ENCODE measurements at regions not wholly inside any gene's neighbourhood (a gene's known extent, or its start where the extent isn't known, plus 50 kb on each side); places are given as distances from the start of the nearest gene placed in this dataset.

GRCh38 chr5:74083096-74083791 lies 457.2 kb downstream of the ARHGEF28 start:
- POLR2A ChIA-PET: no interaction called here
- BruUV-seq (replicated peaks): no TSS peak
- SMC1A ChIA-PET (ENCODE audit: uncharacterized antibody, unreplicated experiment): interaction anchor here (1.7 kb wide), 1 partner anchor 10 kb away, joined by 5 read pairs; no protein-coding TSS in a partner anchor
- Histone ChIP-seq H3K4me2 (ENCODE audit: control insufficient read depth, insufficient read depth) (no peak overlapping the region), H4K20me1 (ENCODE audit: control insufficient read depth, insufficient read depth) (no peaks in the 10 kb centered on the region), H3K27me3 (replicated peaks in 1 of 2; ENCODE audit: control insufficient read depth in 2 of 2, insufficient read depth in 2 of 2, low read length in 1 of 2) (no peaks in the 10 kb centered on the region), H2AFZ (ENCODE audit: control insufficient read depth, low read depth, low read length) (no peak overlapping the region), H3K9ac (ENCODE audit: control insufficient read depth, insufficient read depth, low read length) (no peak overlapping the region), H3K27ac (ENCODE audit: control insufficient read depth, insufficient read depth) (no peak overlapping the region), H3K79me2 (ENCODE audit: control insufficient read depth, insufficient read depth, low read length) (no peaks in the 10 kb centered on the region), H3K4me1 (ENCODE audit: control insufficient read depth, insufficient read depth, low read length) (no peaks in the 10 kb centered on the region), H3K4me3 (no peak overlapping the region), H3K9me3 (replicated peaks; ENCODE audit: control insufficient read depth, insufficient read depth, low read length) (no peaks in the 10 kb centered on the region), H3K36me3 (ENCODE audit: control insufficient read depth in 2 of 2, insufficient read depth in 2 of 2, low read length in 1 of 2) (no peaks in the 10 kb centered on the region)
- CTCF ChIA-PET: no interaction called here
- DNase-seq (ENCODE audit: low read depth, low spot score) (no peak), FAIRE-seq (no peak), ATAC-seq (no peak)
- TF ChIP-seq SMAD1 (IDR thresholded peaks at IDR 0.05; ENCODE audit: low read depth, partially characterized antibody) (no peak), STAT3 (IDR thresholded peaks at IDR 0.05; ENCODE audit: low read depth, low read length) (no peak), RAD51 (IDR thresholded peaks at IDR 0.05) (no peak), SIN3A (IDR thresholded peaks at IDR 0.05; ENCODE audit: low read depth, low read length) (no peak)
- RAD21 ChIA-PET (ENCODE audit: unreplicated experiment): interaction anchor here (0.7 kb wide), 1 partner anchor 17 kb away, joined by 3 read pairs; no protein-coding TSS in a partner anchor
- intact Hi-C loops (cut with micrococcal nuclease; ENCODE audit: unreplicated experiment) (no loop called here), in situ Hi-C loops (cut with MboI) (no loop called here)
- 13% methylated on average over 3 of the region's 3 CpGs for WGBS (ENCODE audit: insufficient coverage, insufficient replicate concordance, low lambda C conversion rate, missing lambda C conversion rate)

- Histone ChIP-seq H4K20me1 (ENCODE audit: control insufficient read depth, insufficient read depth) (no peaks in the 10 kb centered on the region), H3K36me3 (ENCODE audit: control insufficient read depth in 2 of 2, insufficient read depth in 2 of 2, low read length in 1 of 2) (no peaks in the 10 kb centered on the region), H3K79me2 (ENCODE audit: control insufficient read depth, insufficient read depth, low read length) (no peaks in the 10 kb centered on the region), H3K9me3 (replicated peaks; ENCODE audit: control insufficient read depth, insufficient read depth, low read length) (no peaks in the 10 kb centered on the region), H3K4me1 (ENCODE audit: control insufficient read depth, insufficient read depth, low read length) (no peaks in the 10 kb centered on the region), H3K9ac (ENCODE audit: control insufficient read depth, insufficient read depth, low read length) (no peak overlapping the region), H3K4me3 (no peak overlapping the region), H3K27ac (ENCODE audit: control insufficient read depth, insufficient read depth) (no peak overlapping the region), H3K4me2 (ENCODE audit: control insufficient read depth, insufficient read depth) (no peak overlapping the region), H2AFZ (ENCODE audit: control insufficient read depth, low read depth, low read length) (no peak overlapping the region), H3K27me3 (replicated peaks in 1 of 2; ENCODE audit: control insufficient read depth in 2 of 2, insufficient read depth in 2 of 2, low read length in 1 of 2) (no peaks in the 10 kb centered on the region)
- ChIA-PET RAD21 (ENCODE audit: unreplicated experiment) (interaction anchor here (0.7 kb wide), 1 partner anchor 16 kb away, joined by 3 read pairs; no protein-coding TSS in a partner anchor), SMC1A (ENCODE audit: uncharacterized antibody, unreplicated experiment) (interaction anchor here (1.4 to 1.7 kb wide), 2 partner anchors 9 kb away, joined by 3 to 5 read pairs; no protein-coding TSS in a partner anchor), POLR2A (no interaction called here), CTCF (no interaction called here)
- WGBS (ENCODE audit: insufficient coverage, insufficient replicate concordance, low lambda C conversion rate, missing lambda C conversion rate): 69% methylated on average over 4 of the region's 4 CpGs
- DNase-seq (ENCODE audit: low read depth, low spot score) (no peak), FAIRE-seq (no peak), ATAC-seq (no peak)
- intact Hi-C loops (cut with micrococcal nuclease; ENCODE audit: unreplicated experiment) (no loop called here), in situ Hi-C loops (cut with MboI) (no loop called here)
- BruUV-seq (replicated peaks): no TSS peak
- TF ChIP-seq WRNIP1 (IDR thresholded peaks at IDR 0.05; ENCODE audit: borderline replicate concordance, low read depth, low read length) (no peak), ZBTB4 (CRISPR knock-in tag; IDR thresholded peaks at IDR 0.05) (no peak), NFIC (IDR thresholded peaks at IDR 0.05; ENCODE audit: low read depth, low read length) (no peak), ZNF687 (IDR thresholded peaks at IDR 0.05) (no peak), POU2F2 (IDR thresholded peaks at IDR 0.05; ENCODE audit: borderline replicate concordance, low read depth, low read length) (no peak), ZNF217 (IDR thresholded peaks at IDR 0.05) (no peak)
Observed at GRCh38 chr5:74082512-74083055, 456.6 kb downstream of the ARHGEF28 start.
